ENCODE measurements at regions not wholly inside any gene's neighbourhood (a gene's known extent, or its start where the extent isn't known, plus 50 kb on each side); places are given as distances from the start of the nearest gene placed in this dataset.
"Not testable (repeated sequence)": the region's sequence is repeated elsewhere in the genome, so short reads cannot be mapped to it uniquely, and the experiment has no call there.

GRCh38 chr3:20975188-20975651, 775.8 kb downstream of the ZNF385D start:
- TF ChIP-seq EZH2 (IDR thresholded peaks at IDR 0.05; ENCODE audit: insufficient read depth, poor library complexity, severe bottlenecking) (no peak), EZH2phosphoT487 (IDR thresholded peaks at IDR 0.05; ENCODE audit: insufficient read depth, low read depth) (no peak)
- Histone ChIP-seq H3K79me2 (ENCODE audit: insufficient read depth) (no peaks in the 10 kb centered on the region), H3K9ac (no peak overlapping the region), H3K4me2 (ENCODE audit: unreplicated experiment) (peak overlapping the region; percentile 20), H3K4me3 (no peak overlapping the region), H3F3A (ENCODE audit: insufficient read depth) (no peaks in the 10 kb centered on the region), H4K20me1 (ENCODE audit: insufficient read depth) (no peaks in the 10 kb centered on the region), H3K27ac (0 out of 2 replicates have a peak overlapping the region, but pooled peaks have one; percentile 17), H3K36me3 (ENCODE audit: low read depth) (no peaks in the 10 kb centered on the region), H3K4me1 (ENCODE audit: insufficient read depth) (peaks cover 8% of the 10 kb centered on the region; the same call in 1 of the 2 replicates), H3K27me3 (replicated peaks; ENCODE audit: insufficient read depth) (no peaks in the 10 kb centered on the region), H3K9me3 (ENCODE audit: low read depth) (no peaks in the 10 kb centered on the region), H3K9me2 (ENCODE audit: insufficient read depth) (no peaks in the 10 kb centered on the region), H2AFZ (peak overlapping the region; percentile 50; the same call in 1 of the 2 replicates)
- DNase-seq = peak; percentile 57
- WGBS, 2 experiments (ENCODE audit: low coverage in 1 of 2, low lambda C conversion rate in 2 of 2, missing lambda C conversion rate in 2 of 2) = 8 to 22% methylated on average over 5 of the region's 5 CpGs
- in situ Hi-C loops (cut with MboI) = no loop called here

- Histone ChIP-seq H2AFZ (no peak overlapping the region), H3K79me2 (ENCODE audit: insufficient read depth) (no peaks in the 10 kb centered on the region), H4K20me1 (ENCODE audit: insufficient read depth) (no peaks in the 10 kb centered on the region), H3K9me3 (ENCODE audit: low read depth) (no peaks in the 10 kb centered on the region), H3K4me1 (ENCODE audit: insufficient read depth) (peaks cover 8% of the 10 kb centered on the region; the same call in 1 of the 2 replicates), H3K4me2 (ENCODE audit: unreplicated experiment) (no peak overlapping the region), H3K9me2 (ENCODE audit: insufficient read depth) (no peaks in the 10 kb centered on the region), H3F3A (ENCODE audit: insufficient read depth) (no peaks in the 10 kb centered on the region), H3K4me3 (no peak overlapping the region), H3K27ac (no peak overlapping the region), H3K27me3 (replicated peaks; ENCODE audit: insufficient read depth) (no peaks in the 10 kb centered on the region), H3K36me3 (ENCODE audit: low read depth) (no peaks in the 10 kb centered on the region), H3K9ac (no peak overlapping the region)
- WGBS, 2 experiments (ENCODE audit: low coverage in 1 of 2, low lambda C conversion rate in 2 of 2, missing lambda C conversion rate in 2 of 2) = 60 to 64% methylated on average over 3 of the region's 3 CpGs
- in situ Hi-C loops (cut with MboI) = no loop called here
- no peak for DNase-seq
- TF ChIP-seq EZH2phosphoT487 (IDR thresholded peaks at IDR 0.05; ENCODE audit: insufficient read depth, low read depth) (no peak), EZH2 (IDR thresholded peaks at IDR 0.05; ENCODE audit: insufficient read depth, poor library complexity, severe bottlenecking) (no peak)
Measured at GRCh38 chr3:20974396-20974795, 776.6 kb downstream of the ZNF385D start.

- WGBS, 2 experiments (ENCODE audit: low coverage in 1 of 2, low lambda C conversion rate in 2 of 2, missing lambda C conversion rate in 2 of 2) = 74 to 77% methylated on average over 7 of the region's 7 CpGs
- DNase-seq; H3K79me2 ChIP-seq (ENCODE audit: insufficient read depth); in situ Hi-C loops (cut with MboI); H3K9me2 ChIP-seq (ENCODE audit: insufficient read depth); H4K20me1 ChIP-seq (ENCODE audit: insufficient read depth); H3K27me3 ChIP-seq (replicated peaks; ENCODE audit: insufficient read depth); H3K27ac ChIP-seq; H3F3A ChIP-seq (ENCODE audit: insufficient read depth); H2AFZ ChIP-seq; H3K4me3 ChIP-seq; H3K9me3 ChIP-seq (ENCODE audit: low read depth); H3K4me1 ChIP-seq (ENCODE audit: insufficient read depth); H3K36me3 ChIP-seq (ENCODE audit: low read depth); H3K9ac ChIP-seq; H3K4me2 ChIP-seq (ENCODE audit: unreplicated experiment): not testable (repeated sequence)
Measured at GRCh38 chr3:20970807-20971206, 780.2 kb downstream of the ZNF385D start.

- H3K4me3 ChIP-seq; DNase-seq; H3K4me1 ChIP-seq (ENCODE audit: insufficient read depth); H3K27me3 ChIP-seq (replicated peaks; ENCODE audit: insufficient read depth); in situ Hi-C loops (cut with MboI); H2AFZ ChIP-seq; H3K9ac ChIP-seq; H3K79me2 ChIP-seq (ENCODE audit: insufficient read depth); H3K4me2 ChIP-seq (ENCODE audit: unreplicated experiment); H3K36me3 ChIP-seq (ENCODE audit: low read depth); H3F3A ChIP-seq (ENCODE audit: insufficient read depth); H4K20me1 ChIP-seq (ENCODE audit: insufficient read depth); H3K27ac ChIP-seq; H3K9me3 ChIP-seq (ENCODE audit: low read depth); H3K9me2 ChIP-seq (ENCODE audit: insufficient read depth): not testable (repeated sequence)
- WGBS, 2 experiments (ENCODE audit: low coverage in 1 of 2, low lambda C conversion rate in 2 of 2, missing lambda C conversion rate in 2 of 2) = 87 to 100% methylated on average over 2 to 3 of the region's 3 CpGs
Measured at GRCh38 chr3:20967485-20967884, 781.5 kb upstream of the SGO1 start.

- H2AFZ ChIP-seq = no peak overlapping the region; the same call in 1 of the 2 replicates
- no peak overlapping the region for H3K9ac ChIP-seq
- DNase-seq = no peak
- H3K79me2 ChIP-seq (ENCODE audit: insufficient read depth) = no peaks in the 10 kb centered on the region
- no peaks in the 10 kb centered on the region for H3K4me1 ChIP-seq (ENCODE audit: insufficient read depth)
- peaks cover 8% of the 10 kb centered on the region; the same call in 1 of the 2 replicates for H3K9me2 ChIP-seq (ENCODE audit: insufficient read depth)
- H3K9me3 ChIP-seq (ENCODE audit: low read depth) = no peaks in the 10 kb centered on the region
- no peak overlapping the region for H3K4me2 ChIP-seq (ENCODE audit: unreplicated experiment)
- no peaks in the 10 kb centered on the region for H3K36me3 ChIP-seq (ENCODE audit: low read depth)
- in situ Hi-C loops (cut with MboI) = no loop called here
- H4K20me1 ChIP-seq (ENCODE audit: insufficient read depth) = no peaks in the 10 kb centered on the region
- 77 to 91% methylated on average over 1 of the region's 1 CpG for WGBS, 2 experiments (ENCODE audit: low coverage in 1 of 2, low lambda C conversion rate in 2 of 2, missing lambda C conversion rate in 2 of 2)
- TF ChIP-seq EZH2 (IDR thresholded peaks at IDR 0.05; ENCODE audit: insufficient read depth, poor library complexity, severe bottlenecking) (no peak), EZH2phosphoT487 (IDR thresholded peaks at IDR 0.05; ENCODE audit: insufficient read depth, low read depth) (no peak)
- no peaks in the 10 kb centered on the region for H3K27me3 ChIP-seq (replicated peaks; ENCODE audit: insufficient read depth)
- H3K27ac ChIP-seq = no peak overlapping the region
- no peaks in the 10 kb centered on the region for H3F3A ChIP-seq (ENCODE audit: insufficient read depth)
- H3K4me3 ChIP-seq = no peak overlapping the region
Measured at GRCh38 chr3:20958161-20958560, 772.2 kb upstream of the SGO1 start.
